GM12874 (cell line): ENCODE measurements at regions not wholly inside any gene's neighbourhood (a gene's known extent, or its start where the extent isn't known, plus 50 kb on each side); places are given as distances from the start of the nearest gene placed in this dataset.

Experiments used
- CTCF ChIP-seq: IDR thresholded peaks from 2 replicates; pipeline ENCODE4 v1.5.1; 2011; ENCODE audit warnings: low read depth, mild to moderate bottlenecking, control low read depth, low read length, moderate library complexity; ENCODE audit not compliant: insufficient read depth

- no peak for TF ChIP-seq CTCF
Measured at GRCh38 chr6:168929871-168930450, 323.7 kb downstream of the THBS2 start.

DNA sequence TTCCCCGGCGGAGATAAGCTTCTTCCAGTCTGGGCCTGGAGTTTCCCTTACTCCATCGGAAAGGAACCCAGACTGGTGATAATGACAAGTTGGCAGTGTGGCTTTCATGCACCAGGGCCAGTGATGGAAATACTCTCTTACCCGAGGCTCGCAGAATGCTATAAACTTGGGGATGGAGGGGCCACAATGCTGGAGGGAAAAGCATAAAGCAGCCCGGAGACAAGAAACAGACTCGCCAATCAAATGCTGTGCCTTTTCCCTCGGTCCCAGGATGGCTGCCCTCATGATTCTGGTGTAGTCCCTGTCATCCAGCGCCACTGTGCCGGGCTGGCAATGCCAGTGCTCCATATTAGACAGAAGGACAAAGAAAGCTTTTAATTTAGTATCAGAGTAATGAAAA is 325.6 kb downstream of the THBS2 start:
- no peak for TF ChIP-seq CTCF

DNA sequence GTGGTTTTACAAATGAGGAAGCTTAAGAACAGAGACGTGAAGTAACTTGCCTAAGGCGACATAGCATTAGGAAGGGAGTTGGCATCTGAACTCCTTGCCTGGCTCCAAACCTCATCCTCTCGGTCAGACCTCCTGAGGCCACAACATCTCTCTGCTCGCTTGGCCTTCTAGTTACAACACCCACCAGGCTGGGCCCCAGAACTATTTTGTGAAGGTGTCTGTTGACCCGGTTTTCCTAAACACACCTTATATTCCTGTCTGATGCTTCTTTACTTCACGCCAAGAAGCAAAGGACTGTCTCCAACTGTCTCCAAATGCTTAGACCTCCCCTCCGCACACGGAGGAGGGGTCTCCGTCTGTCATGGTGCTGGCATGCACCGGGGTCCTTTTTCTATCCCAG is 326.6 kb downstream of the THBS2 start:
- TF ChIP-seq CTCF, result no peak

GRCh38 chr6:168926306-168926705 is 327.3 kb downstream of the THBS2 start:
- TF ChIP-seq CTCF, result no peak

DNA sequence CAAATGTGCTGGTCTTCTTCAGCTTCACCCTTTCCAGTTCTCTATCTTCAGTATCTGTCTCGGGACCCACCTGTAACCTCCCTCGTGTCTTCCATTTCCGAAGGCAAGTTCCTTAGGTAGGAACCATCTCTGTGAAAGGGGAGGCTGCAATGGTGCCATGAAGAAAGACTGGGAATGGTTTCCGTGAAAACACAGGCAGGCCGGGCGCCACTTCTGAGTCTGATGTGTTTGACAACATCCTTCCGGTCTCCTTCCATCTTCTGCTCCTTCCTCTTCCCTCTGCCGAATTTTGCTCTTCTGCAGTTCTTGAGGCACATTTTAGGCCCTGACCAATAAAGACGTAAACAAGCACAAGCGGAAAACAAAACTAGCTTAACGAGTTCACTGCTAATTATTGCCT is 328.0 kb downstream of the THBS2 start:
- TF ChIP-seq CTCF, result no peak

DNA sequence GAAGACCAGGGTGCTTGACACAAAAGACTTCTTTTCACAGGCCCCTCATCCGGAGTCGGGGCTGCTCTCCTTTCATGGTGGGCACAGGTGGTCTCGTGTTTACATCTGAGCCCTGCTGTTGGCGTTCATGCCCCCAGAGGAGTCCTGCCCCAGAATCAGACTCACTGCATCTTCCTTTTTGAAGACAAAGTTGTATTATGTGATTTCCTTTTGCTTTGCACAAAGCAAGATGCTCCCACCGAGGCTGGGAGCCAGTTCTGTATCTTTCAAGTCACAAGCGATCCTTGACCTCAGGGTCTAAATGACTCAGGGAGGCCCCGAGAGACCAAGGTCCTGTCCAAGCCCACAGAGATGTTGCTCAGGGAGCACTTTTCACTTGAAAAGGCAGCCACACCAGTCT is 330.5 kb downstream of the THBS2 start:
- no peak for TF ChIP-seq CTCF

DNA sequence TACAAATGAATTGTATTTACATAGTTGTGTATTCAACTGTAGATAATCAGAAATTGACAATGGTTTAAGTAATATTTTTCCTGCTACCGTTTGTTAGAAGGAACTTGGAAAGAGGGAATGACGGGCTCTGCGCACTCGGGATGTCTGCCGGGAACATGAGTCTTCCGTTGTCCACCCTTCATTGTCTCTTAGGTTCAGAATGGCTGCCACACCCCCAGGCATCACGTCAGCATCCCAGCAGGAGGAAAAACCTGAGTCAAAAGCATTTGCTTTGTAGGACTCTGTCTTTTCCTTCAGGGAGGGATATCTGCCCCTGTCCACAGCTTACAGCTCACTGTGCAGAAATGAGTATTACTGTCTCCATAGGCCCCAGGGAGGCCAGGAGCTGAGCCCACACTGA is 331.2 kb downstream of the THBS2 start:
- no peak for TF ChIP-seq CTCF
